Gastroesophageal sphincter (tissue), 3 donors: ENCODE measurements at regions not wholly inside any gene's neighbourhood (a gene's known extent, or its start where the extent isn't known, plus 50 kb on each side); places are given as distances from the start of the nearest gene placed in this dataset.

Experiments used
- POLR2A ChIP-seq, 2 donors: fragments of 450-650 bp; IDR thresholded peaks; one replicate each; pipeline ENCODE4 v1.6.1; 2017; ENCODE audit warnings: antibody characterized with exemption in 2 of 2, mild to moderate bottlenecking in 2 of 2, moderate library complexity in 1 of 2
- POLR2AphosphoS5 ChIP-seq: sonication (generic); formaldehyde crosslinking; IDR thresholded peaks from one replicate; pipeline ENCODE4 v1.6.1; 2017; ENCODE audit warnings: antibody characterized with exemption
- TF ChIP-seq, protein P1 (sequence below), 4 experiments: fragments of 200-600 bp in 2 of 4; fragments of 450-650 bp in 2 of 4; sonication (generic) in 1 of 4; IDR thresholded peaks; one replicate each; pipeline ENCODE4 v1.5.1; 2017 to 2019; ENCODE audit warnings: antibody characterized with exemption in 4 of 4, mild to moderate bottlenecking in 2 of 4, moderate library complexity in 2 of 4

DNA sequence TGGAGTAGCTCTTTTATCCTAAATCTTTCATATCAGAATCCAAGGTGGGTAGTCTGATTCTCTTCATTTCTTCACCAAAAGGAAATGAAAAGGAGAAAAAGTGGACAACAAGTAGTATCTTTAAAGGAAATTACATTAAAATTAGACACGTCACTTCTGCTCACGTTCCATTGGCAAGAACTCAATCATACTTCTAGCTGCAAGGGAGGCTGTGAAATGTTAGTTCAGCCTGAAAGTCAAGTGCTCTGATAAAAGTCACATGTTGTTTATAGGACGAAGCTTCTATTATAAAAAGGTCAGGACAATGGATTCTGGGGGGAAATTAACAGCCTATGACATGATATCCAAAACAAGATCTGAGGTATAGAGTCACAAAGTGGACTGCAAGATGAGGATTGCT, 164.6 kb upstream of the MCTP2 start:
- TF ChIP-seq POLR2A (IDR thresholded peaks at IDR 0.05) (no peak), POLR2AphosphoS5 (no peak)
- TF ChIP-seq, protein P1, sequence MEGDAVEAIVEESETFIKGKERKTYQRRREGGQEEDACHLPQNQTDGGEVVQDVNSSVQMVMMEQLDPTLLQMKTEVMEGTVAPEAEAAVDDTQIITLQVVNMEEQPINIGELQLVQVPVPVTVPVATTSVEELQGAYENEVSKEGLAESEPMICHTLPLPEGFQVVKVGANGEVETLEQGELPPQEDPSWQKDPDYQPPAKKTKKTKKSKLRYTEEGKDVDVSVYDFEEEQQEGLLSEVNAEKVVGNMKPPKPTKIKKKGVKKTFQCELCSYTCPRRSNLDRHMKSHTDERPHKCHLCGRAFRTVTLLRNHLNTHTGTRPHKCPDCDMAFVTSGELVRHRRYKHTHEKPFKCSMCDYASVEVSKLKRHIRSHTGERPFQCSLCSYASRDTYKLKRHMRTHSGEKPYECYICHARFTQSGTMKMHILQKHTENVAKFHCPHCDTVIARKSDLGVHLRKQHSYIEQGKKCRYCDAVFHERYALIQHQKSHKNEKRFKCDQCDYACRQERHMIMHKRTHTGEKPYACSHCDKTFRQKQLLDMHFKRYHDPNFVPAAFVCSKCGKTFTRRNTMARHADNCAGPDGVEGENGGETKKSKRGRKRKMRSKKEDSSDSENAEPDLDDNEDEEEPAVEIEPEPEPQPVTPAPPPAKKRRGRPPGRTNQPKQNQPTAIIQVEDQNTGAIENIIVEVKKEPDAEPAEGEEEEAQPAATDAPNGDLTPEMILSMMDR (IDR thresholded peaks at IDR 0.05), result no peak
